Fibroblast of lung (primary cell): ENCODE measurements at regions not wholly inside any gene's neighbourhood (a gene's known extent, or its start where the extent isn't known, plus 50 kb on each side); places are given as distances from the start of the nearest gene placed in this dataset.

ENCODE experiments used
- DNase-seq, 2 donors: peaks; one replicate each; pipeline versions ENCODE4 v3.0.0 to v3.0.0-alpha.2; 2010; ENCODE audit warnings: low read depth in 2 of 2
- H2AFZ ChIP-seq: 2 replicates; pipeline ENCODE4 v1.5.1; 2012; ENCODE audit warnings: low read length, control low read depth, inconsistent platforms
- H3K27ac ChIP-seq: 2 replicates; pipeline ENCODE4 v1.5.1; 2011; ENCODE audit warnings: low read length, control low read depth; ENCODE audit not compliant: insufficient read depth
- H3K27me3 ChIP-seq: 2 replicates; pipeline ENCODE4 v1.5.1; 2011; ENCODE audit warnings: mild to moderate bottlenecking, low read length; ENCODE audit not compliant: control insufficient read depth, insufficient read depth
- H3K36me3 ChIP-seq: 2 replicates; pipeline ENCODE4 v1.5.1; 2011; ENCODE audit warnings: low read length; ENCODE audit not compliant: control insufficient read depth, insufficient read depth
- H3K4me1 ChIP-seq: 2 replicates; pipeline ENCODE4 v1.5.1; 2011; ENCODE audit warnings: low read length; ENCODE audit not compliant: control insufficient read depth, insufficient read depth; ENCODE audit errors: extremely low read depth
- H3K4me2 ChIP-seq: 2 replicates; pipeline ENCODE4 v1.5.1; 2011; ENCODE audit warnings: low read length, control low read depth; ENCODE audit not compliant: insufficient read depth; ENCODE audit errors: extremely low read depth
- H3K4me3 ChIP-seq, 4 experiments: fragments of 200-600 bp in 1 of 4; sonication (generic) in 1 of 4; replicated peaks in 1 of 4; 2 replicates each; pipeline ENCODE4 v1.5.1; 2011 to 2016; ENCODE audit warnings: low read length in 4 of 4, low read depth in 3 of 4, mild to moderate bottlenecking in 3 of 4, control low read depth in 2 of 4, inconsistent platforms in 1 of 4, mixed read lengths in 1 of 4; ENCODE audit not compliant: insufficient read depth in 1 of 4; ENCODE audit errors: control extremely low read depth in 1 of 4
- H3K79me2 ChIP-seq: 2 replicates; pipeline ENCODE4 v1.5.1; 2012; ENCODE audit warnings: mild to moderate bottlenecking, low read length, inconsistent platforms; ENCODE audit not compliant: control insufficient read depth, insufficient read depth
- H3K9ac ChIP-seq: 2 replicates; pipeline ENCODE4 v1.5.1; 2011; ENCODE audit warnings: mild to moderate bottlenecking, low read length, control low read depth; ENCODE audit not compliant: insufficient read depth
- H3K9me3 ChIP-seq: 2 replicates; pipeline ENCODE4 v1.5.1; 2012; ENCODE audit warnings: low read depth, low read length; ENCODE audit not compliant: control insufficient read depth, insufficient read depth
- H4K20me1 ChIP-seq: 2 replicates; pipeline ENCODE4 v1.5.1; 2011; ENCODE audit warnings: low read length; ENCODE audit not compliant: control insufficient read depth, insufficient read depth; ENCODE audit errors: extremely low read depth
- EZH2 ChIP-seq: IDR thresholded peaks from 2 replicates; pipeline ENCODE4 v1.5.1; 2012; ENCODE audit warnings: low read length, control low read depth, mild to moderate bottlenecking; ENCODE audit errors: missing control alignments
- TF ChIP-seq, protein P1 (sequence below), 2 donors: IDR thresholded peaks in 1 of 2; conservative IDR thresholded peaks in 1 of 2; 1 replicate in 1 of 2; 2 replicates in 1 of 2; pipeline ENCODE4 v1.5.1; 2011 to 2012; ENCODE audit warnings: low read length in 2 of 2, control low read depth in 1 of 2, inconsistent platforms in 1 of 2, low read depth in 1 of 2, mild to moderate bottlenecking in 1 of 2

DNA sequence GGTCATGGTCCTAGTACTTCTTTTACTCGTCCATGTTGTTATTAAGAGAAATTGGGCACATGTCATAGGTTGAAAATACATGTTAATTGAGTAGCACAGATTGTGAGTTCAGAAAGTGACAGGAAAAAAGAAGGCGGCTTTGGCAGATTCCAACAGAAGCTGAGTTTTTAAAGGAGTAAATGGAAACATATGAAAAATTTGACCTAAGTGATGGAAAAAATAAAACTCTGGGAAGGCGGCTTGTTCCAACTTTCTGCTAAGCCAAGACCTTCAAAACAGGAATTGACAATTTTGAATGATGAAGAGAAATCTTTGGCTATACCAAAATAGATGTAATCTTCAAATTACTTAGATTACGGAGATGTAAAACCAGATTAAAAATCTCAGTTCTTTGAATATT, 868.0 kb downstream of the EPHA4 start:
- H3K79me2 ChIP-seq, result no peaks in the 10 kb centered on the region
- H3K36me3 ChIP-seq, result no peaks in the 10 kb centered on the region
- H3K9ac ChIP-seq, result no peak overlapping the region
- H3K4me2 ChIP-seq, result no peak overlapping the region
- H4K20me1 ChIP-seq, result no peaks in the 10 kb centered on the region
- no peak overlapping the region for H3K4me3 ChIP-seq
- no peak overlapping the region for H3K27ac ChIP-seq
- DNase-seq, result no peak
- no peaks in the 10 kb centered on the region for H3K9me3 ChIP-seq
- H2AFZ ChIP-seq, result no peak overlapping the region
- no peak for TF ChIP-seq EZH2
- TF ChIP-seq, protein P1, sequence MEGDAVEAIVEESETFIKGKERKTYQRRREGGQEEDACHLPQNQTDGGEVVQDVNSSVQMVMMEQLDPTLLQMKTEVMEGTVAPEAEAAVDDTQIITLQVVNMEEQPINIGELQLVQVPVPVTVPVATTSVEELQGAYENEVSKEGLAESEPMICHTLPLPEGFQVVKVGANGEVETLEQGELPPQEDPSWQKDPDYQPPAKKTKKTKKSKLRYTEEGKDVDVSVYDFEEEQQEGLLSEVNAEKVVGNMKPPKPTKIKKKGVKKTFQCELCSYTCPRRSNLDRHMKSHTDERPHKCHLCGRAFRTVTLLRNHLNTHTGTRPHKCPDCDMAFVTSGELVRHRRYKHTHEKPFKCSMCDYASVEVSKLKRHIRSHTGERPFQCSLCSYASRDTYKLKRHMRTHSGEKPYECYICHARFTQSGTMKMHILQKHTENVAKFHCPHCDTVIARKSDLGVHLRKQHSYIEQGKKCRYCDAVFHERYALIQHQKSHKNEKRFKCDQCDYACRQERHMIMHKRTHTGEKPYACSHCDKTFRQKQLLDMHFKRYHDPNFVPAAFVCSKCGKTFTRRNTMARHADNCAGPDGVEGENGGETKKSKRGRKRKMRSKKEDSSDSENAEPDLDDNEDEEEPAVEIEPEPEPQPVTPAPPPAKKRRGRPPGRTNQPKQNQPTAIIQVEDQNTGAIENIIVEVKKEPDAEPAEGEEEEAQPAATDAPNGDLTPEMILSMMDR (conservative IDR thresholded peaks at IDR 0.05 in 1 of 2, IDR thresholded peaks at IDR 0.05 in 1 of 2; ENCODE audit: low read depth in 1 of 2, low read length in 2 of 2), result no peak
- no peaks in the 10 kb centered on the region for H3K27me3 ChIP-seq
- H3K4me1 ChIP-seq, result no peaks in the 10 kb centered on the region

DNA sequence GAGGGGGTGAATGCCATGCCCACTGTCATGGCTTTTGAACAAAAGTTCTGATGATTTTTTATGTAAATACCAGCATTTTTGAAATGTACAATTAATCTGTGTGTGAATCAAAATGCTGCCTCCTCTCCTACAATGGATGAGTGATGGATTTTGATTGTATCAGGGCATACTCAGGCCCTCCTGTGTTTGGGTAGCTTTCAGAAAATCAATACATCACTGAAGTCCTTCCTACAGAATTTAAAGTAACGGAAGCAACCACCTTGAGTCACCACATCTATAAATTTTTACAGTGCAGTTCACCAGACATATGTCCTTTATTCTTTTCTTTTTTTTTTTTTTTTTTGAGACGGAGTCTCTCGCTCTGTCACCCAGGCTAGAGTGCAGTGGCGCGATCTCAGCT, 867.3 kb downstream of the EPHA4 start:
- H4K20me1 ChIP-seq, result no peaks in the 10 kb centered on the region
- no peak overlapping the region for H3K9ac ChIP-seq
- no peak overlapping the region for H3K4me3 ChIP-seq
- H3K27me3 ChIP-seq, result no peaks in the 10 kb centered on the region
- no peak for TF ChIP-seq EZH2
- TF ChIP-seq, protein P1 (conservative IDR thresholded peaks at IDR 0.05 in 1 of 2, IDR thresholded peaks at IDR 0.05 in 1 of 2; ENCODE audit: low read depth in 1 of 2, low read length in 2 of 2), result no peak
- no peak overlapping the region for H3K27ac ChIP-seq
- H3K36me3 ChIP-seq, result no peaks in the 10 kb centered on the region
- no peaks in the 10 kb centered on the region for H3K4me1 ChIP-seq
- H3K4me2 ChIP-seq, result no peak overlapping the region
- H3K9me3 ChIP-seq, result no peaks in the 10 kb centered on the region
- H3K79me2 ChIP-seq, result no peaks in the 10 kb centered on the region
- no peak for DNase-seq
- H2AFZ ChIP-seq, result no peak overlapping the region

GRCh38 chr2:220705678-220706077, 866.4 kb downstream of the EPHA4 start:
- no peak overlapping the region for H3K4me3 ChIP-seq
- no peaks in the 10 kb centered on the region for H3K4me1 ChIP-seq
- no peak overlapping the region for H2AFZ ChIP-seq
- no peaks in the 10 kb centered on the region for H3K27me3 ChIP-seq
- H4K20me1 ChIP-seq, result no peaks in the 10 kb centered on the region
- no peaks in the 10 kb centered on the region for H3K79me2 ChIP-seq
- TF ChIP-seq, protein P1 (conservative IDR thresholded peaks at IDR 0.05 in 1 of 2, IDR thresholded peaks at IDR 0.05 in 1 of 2; ENCODE audit: low read depth in 1 of 2, low read length in 2 of 2), result no peak
- no peak for TF ChIP-seq EZH2
- no peak overlapping the region for H3K9ac ChIP-seq
- no peak overlapping the region for H3K27ac ChIP-seq
- H3K4me2 ChIP-seq, result no peak overlapping the region
- no peaks in the 10 kb centered on the region for H3K36me3 ChIP-seq
- no peaks in the 10 kb centered on the region for H3K9me3 ChIP-seq
- no peak for DNase-seq
